ENCODE measurements at regions not wholly inside any gene's neighbourhood (a gene's known extent, or its start where the extent isn't known, plus 50 kb on each side); places are given as distances from the start of the nearest gene placed in this dataset.

DNA sequence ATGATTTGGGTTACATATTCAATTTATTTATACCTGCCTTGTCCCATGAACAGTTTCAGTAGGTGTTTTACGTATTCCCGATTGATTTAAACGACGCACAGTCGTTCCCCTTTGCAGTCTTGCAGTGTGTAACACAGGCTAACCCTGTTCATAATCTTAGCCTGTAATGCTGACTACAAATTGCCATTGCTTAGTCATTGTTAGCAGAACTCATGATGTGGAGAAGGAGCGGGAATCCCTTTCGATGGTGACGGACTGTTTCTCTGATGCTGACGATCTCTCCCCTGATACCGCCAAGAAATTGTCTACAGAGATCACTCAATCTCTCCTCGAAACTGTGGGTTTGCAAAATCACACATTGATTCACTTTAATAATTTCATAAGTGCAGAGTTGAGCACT is 93.2 kb downstream of the MRPL36 start:
- no peak overlapping the region for H3K4me3 ChIP-seq (replicated peaks; ENCODE audit: low read depth, low read length)
- DNase-seq (ENCODE audit: low read depth), result no peak
- TF ChIP-seq, protein P1, sequence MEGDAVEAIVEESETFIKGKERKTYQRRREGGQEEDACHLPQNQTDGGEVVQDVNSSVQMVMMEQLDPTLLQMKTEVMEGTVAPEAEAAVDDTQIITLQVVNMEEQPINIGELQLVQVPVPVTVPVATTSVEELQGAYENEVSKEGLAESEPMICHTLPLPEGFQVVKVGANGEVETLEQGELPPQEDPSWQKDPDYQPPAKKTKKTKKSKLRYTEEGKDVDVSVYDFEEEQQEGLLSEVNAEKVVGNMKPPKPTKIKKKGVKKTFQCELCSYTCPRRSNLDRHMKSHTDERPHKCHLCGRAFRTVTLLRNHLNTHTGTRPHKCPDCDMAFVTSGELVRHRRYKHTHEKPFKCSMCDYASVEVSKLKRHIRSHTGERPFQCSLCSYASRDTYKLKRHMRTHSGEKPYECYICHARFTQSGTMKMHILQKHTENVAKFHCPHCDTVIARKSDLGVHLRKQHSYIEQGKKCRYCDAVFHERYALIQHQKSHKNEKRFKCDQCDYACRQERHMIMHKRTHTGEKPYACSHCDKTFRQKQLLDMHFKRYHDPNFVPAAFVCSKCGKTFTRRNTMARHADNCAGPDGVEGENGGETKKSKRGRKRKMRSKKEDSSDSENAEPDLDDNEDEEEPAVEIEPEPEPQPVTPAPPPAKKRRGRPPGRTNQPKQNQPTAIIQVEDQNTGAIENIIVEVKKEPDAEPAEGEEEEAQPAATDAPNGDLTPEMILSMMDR (IDR thresholded peaks at IDR 0.05; ENCODE audit: low read length, missing control alignments), result no peak

DNA sequence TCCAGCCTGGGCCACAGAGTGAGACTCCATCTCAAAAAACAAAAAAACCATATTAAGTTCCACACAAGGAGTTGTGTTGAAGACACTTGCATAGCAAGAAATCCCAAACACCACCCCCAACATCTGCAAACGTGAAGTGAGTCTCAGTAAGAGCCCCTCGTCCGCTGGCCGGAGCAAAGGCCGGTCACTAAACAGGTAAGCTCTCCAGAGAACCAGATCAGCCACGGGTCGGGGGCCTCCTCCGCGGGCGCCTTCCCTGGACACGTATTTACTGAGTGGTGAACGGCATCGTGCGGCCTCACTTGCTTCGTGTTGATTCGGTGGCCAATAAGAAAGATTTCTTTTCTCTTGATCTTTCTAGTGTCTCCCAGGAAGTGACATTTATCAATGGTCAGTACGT is 93.6 kb downstream of the MRPL36 start:
- no peak overlapping the region for H3K4me3 ChIP-seq (replicated peaks; ENCODE audit: low read depth, low read length)
- TF ChIP-seq, protein P1 (IDR thresholded peaks at IDR 0.05; ENCODE audit: low read length, missing control alignments), result no peak
- no peak for DNase-seq (ENCODE audit: low read depth)

- H3K4me3 ChIP-seq (replicated peaks; ENCODE audit: low read depth, low read length), result no peak overlapping the region
- TF ChIP-seq, protein P1 (IDR thresholded peaks at IDR 0.05; ENCODE audit: low read length, missing control alignments), result no peak
- DNase-seq (ENCODE audit: low read depth), result no peak
Measured at GRCh38 chr5:1704676-1705075, 95.0 kb downstream of the MRPL36 start.

DNA sequence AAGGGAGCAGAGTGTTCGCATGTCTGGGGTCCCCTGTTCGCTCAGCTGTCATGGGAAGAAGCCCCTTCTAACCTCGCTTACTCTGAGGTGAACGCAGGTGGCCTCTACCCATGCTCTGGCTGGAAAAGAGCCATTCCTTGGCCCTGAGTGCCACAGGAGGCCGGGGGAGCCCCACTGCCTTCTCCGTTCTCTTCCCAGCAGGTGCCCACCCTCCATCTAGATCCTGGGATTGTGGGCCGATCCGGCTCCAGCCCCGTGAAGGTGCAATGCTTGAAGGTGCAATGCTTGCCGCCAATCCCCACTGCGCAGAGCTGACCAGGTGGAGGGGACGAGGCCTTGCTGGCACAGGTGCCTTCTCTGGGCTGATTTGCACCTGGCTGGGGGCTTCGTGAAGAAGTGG is 95.4 kb downstream of the MRPL36 start:
- TF ChIP-seq, protein P1 (IDR thresholded peaks at IDR 0.05; ENCODE audit: low read length, missing control alignments), result no peak
- DNase-seq (ENCODE audit: low read depth), result no peak
- no peak overlapping the region for H3K4me3 ChIP-seq (replicated peaks; ENCODE audit: low read depth, low read length)

DNA sequence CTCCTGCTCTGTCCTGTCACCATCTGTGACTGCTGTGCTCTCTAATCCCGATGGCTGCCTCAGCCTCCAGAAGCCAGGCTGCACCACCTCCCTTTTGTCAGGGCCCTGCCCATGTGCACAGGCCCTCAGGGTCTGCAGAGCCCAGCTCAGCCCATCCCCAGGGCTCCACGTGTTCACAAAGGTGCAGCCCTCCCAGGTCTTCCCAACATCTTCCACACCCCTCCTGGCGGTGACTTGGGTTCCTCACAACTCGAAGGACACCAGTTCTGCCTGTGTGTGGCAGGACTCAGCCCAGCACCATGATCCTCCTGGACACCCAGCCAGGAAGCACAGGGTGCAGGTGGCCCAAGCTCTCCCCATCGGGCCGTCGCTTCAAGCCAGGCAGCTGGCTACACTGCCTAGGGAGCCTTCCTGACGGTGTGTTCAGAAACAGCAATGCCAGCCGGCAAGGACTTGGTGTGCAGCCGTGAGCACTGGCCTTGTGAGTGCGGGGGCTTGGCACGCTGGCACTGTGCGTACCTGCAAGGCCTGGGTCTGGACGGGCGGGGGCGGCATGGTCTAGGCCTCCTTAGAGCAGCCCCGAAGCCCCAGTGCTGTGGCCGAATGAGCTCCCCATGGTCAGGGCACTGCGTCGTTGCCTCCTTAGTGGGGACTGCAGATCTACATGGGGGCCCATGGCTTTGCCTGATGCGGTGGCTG is 96.1 kb downstream of the MRPL36 start:
- H3K4me3 ChIP-seq (replicated peaks; ENCODE audit: low read depth, low read length), result no peak overlapping the region
- DNase-seq (ENCODE audit: low read depth), result no peak
- TF ChIP-seq, protein P1 (IDR thresholded peaks at IDR 0.05; ENCODE audit: low read length, missing control alignments), result no peak

- TF ChIP-seq, protein P1 (IDR thresholded peaks at IDR 0.05; ENCODE audit: low read length, missing control alignments), result no peak
- no peak for DNase-seq (ENCODE audit: low read depth)
- no peak overlapping the region for H3K4me3 ChIP-seq (replicated peaks; ENCODE audit: low read depth, low read length)
Measured at GRCh38 chr5:1702318-1702717, 97.3 kb downstream of the MRPL36 start.

- no peak for DNase-seq (ENCODE audit: low read depth)
- no peak overlapping the region for H3K4me3 ChIP-seq (replicated peaks; ENCODE audit: low read depth, low read length)
- TF ChIP-seq, protein P1 (IDR thresholded peaks at IDR 0.05; ENCODE audit: low read length, missing control alignments), result no peak
Measured at GRCh38 chr5:1701884-1702283, 97.8 kb downstream of the MRPL36 start.

All from fibroblast of pulmonary artery (primary cell).